Calu3 (cell line): ENCODE measurements at regions not wholly inside any gene's neighbourhood (a gene's known extent, or its start where the extent isn't known, plus 50 kb on each side); places are given as distances from the start of the nearest gene placed in this dataset.
"Not testable (repeated sequence)": the region's sequence is repeated elsewhere in the genome, so short reads cannot be mapped to it uniquely, and the experiment has no call there.

ENCODE experiments used
- BruUV-seq: library from RNA; stranded (reverse); fragments of 400-500 nt; replicated peaks from 2 replicates; lab custom pipeline; 2021; lab: Mats Ljungman, UMichigan
- CTCF ChIA-PET: fragments of 300-600 bp; sonication (Branson Sonifier 250); formaldehyde crosslinking; loops from one replicate; lab custom pipeline; 2022; ENCODE audit warnings: antibody characterized with exemption; lab: Charles Lee
- DNase-seq: peaks from one replicate; pipeline ENCODE4 v3.0.0; 2022
- H3K27ac Mint-ChIP-seq: one replicate; pipeline ENCODE4 v1.8.0; 2022; ENCODE audit warnings: mixed read lengths; ENCODE audit not compliant: unreplicated experiment
- H3K27me3 Mint-ChIP-seq: one replicate; pipeline ENCODE4 v1.8.0; 2022; ENCODE audit warnings: mixed read lengths; ENCODE audit not compliant: unreplicated experiment
- H3K36me3 Mint-ChIP-seq: one replicate; pipeline ENCODE4 v1.8.0; 2022; ENCODE audit warnings: mild to moderate bottlenecking, moderate library complexity, mixed read lengths; ENCODE audit not compliant: insufficient read depth, unreplicated experiment
- H3K4me1 Mint-ChIP-seq: one replicate; pipeline ENCODE4 v1.8.0; 2022; ENCODE audit warnings: mild to moderate bottlenecking, low read depth, mixed read lengths; ENCODE audit not compliant: unreplicated experiment
- H3K4me3 Mint-ChIP-seq: one replicate; pipeline ENCODE4 v1.8.0; 2022; ENCODE audit warnings: mild to moderate bottlenecking, low read depth, moderate library complexity, mixed read lengths; ENCODE audit not compliant: unreplicated experiment
- H3K9me3 Mint-ChIP-seq: one replicate; pipeline ENCODE4 v1.8.0; 2022; ENCODE audit warnings: low read depth, mixed read lengths; ENCODE audit not compliant: unreplicated experiment
- CTCF ChIP-seq: fragments of 200-600 bp; IDR thresholded peaks from one replicate; pipeline ENCODE4 v1.8.0; 2022; ENCODE audit warnings: antibody characterized with exemption; ENCODE audit not compliant: unreplicated experiment
- intact Hi-C: fragments of 100-400 bp; cut with micrococcal nuclease; formaldehyde crosslinking; loops from one replicate; pipeline ENCODE4 v1.10.0; 2022; ENCODE audit not compliant: unreplicated experiment

- H3K9me3 Mint-ChIP-seq = peaks cover 5% of the 10 kb centered on the region
- no peak for DNase-seq
- BruUV-seq = no TSS peak
- H3K4me1 Mint-ChIP-seq = no peaks in the 10 kb centered on the region
- intact Hi-C loops = no loop called here
- H3K27me3 Mint-ChIP-seq = no peaks in the 10 kb centered on the region
- H3K4me3 Mint-ChIP-seq = no peak overlapping the region
- no peak for TF ChIP-seq CTCF
- no peaks in the 10 kb centered on the region for H3K36me3 Mint-ChIP-seq
- CTCF ChIA-PET = no interaction called here
- H3K27ac Mint-ChIP-seq = no peak overlapping the region
Measured at GRCh38 chr20:2223558-2224367, 72.0 kb upstream of the TGM3 start.

GRCh38 chr20:2224368-2224639 lies 71.5 kb upstream of the TGM3 start:
- H3K4me1 Mint-ChIP-seq = no peaks in the 10 kb centered on the region
- no TSS peak for BruUV-seq

GRCh38 chr20:2227285-2227684 lies 68.5 kb upstream of the TGM3 start:
- H3K36me3 Mint-ChIP-seq, DNase-seq, CTCF ChIA-PET: not testable (repeated sequence)

More at GRCh38 chr20:2224368-2224639, 71.5 kb upstream of the TGM3 start:
- no peak overlapping the region for H3K27ac Mint-ChIP-seq
- TF ChIP-seq CTCF = no peak
- H3K27me3 Mint-ChIP-seq = no peaks in the 10 kb centered on the region
- H3K36me3 Mint-ChIP-seq = no peaks in the 10 kb centered on the region
- CTCF ChIA-PET = no interaction called here
- DNase-seq = no peak
- H3K9me3 Mint-ChIP-seq = peaks cover 5% of the 10 kb centered on the region
- no peak overlapping the region for H3K4me3 Mint-ChIP-seq
- intact Hi-C loops = no loop called here

GRCh38 chr20:2227861-2228260 lies 67.9 kb upstream of the TGM3 start:
- no peak for TF ChIP-seq CTCF
- intact Hi-C loops = no loop called here
- CTCF ChIA-PET = no interaction called here
- BruUV-seq = no TSS peak
- no peak overlapping the region for H3K4me3 Mint-ChIP-seq
- H3K4me1 Mint-ChIP-seq = no peaks in the 10 kb centered on the region
- no peaks in the 10 kb centered on the region for H3K27me3 Mint-ChIP-seq
- DNase-seq = no peak
- no peaks in the 10 kb centered on the region for H3K9me3 Mint-ChIP-seq
- no peaks in the 10 kb centered on the region for H3K36me3 Mint-ChIP-seq
- H3K27ac Mint-ChIP-seq = no peak overlapping the region

More at GRCh38 chr20:2227285-2227684, 68.5 kb upstream of the TGM3 start:
- H3K27me3 Mint-ChIP-seq, H3K4me3 Mint-ChIP-seq, H3K9me3 Mint-ChIP-seq, BruUV-seq, H3K27ac Mint-ChIP-seq, H3K4me1 Mint-ChIP-seq, intact Hi-C loops: not testable (repeated sequence)

GRCh38 chr20:2228926-2229325 lies 66.9 kb upstream of the TGM3 start:
- TF ChIP-seq CTCF = no peak
- CTCF ChIA-PET = no interaction called here
- Mint-ChIP-seq H3K4me1 (no peaks in the 10 kb centered on the region), H3K27me3 (no peaks in the 10 kb centered on the region), H3K36me3 (no peaks in the 10 kb centered on the region), H3K27ac (no peak overlapping the region), H3K4me3 (no peak overlapping the region), H3K9me3 (no peaks in the 10 kb centered on the region)
- no peak for DNase-seq
- no TSS peak for BruUV-seq
- intact Hi-C loops = no loop called here
